Glomerular visceral epithelial cell (primary cell): ENCODE measurements at regions not wholly inside any gene's neighbourhood (a gene's known extent, or its start where the extent isn't known, plus 50 kb on each side); places are given as distances from the start of the nearest gene placed in this dataset.
"Not testable (repeated sequence)": the region's sequence is repeated elsewhere in the genome, so short reads cannot be mapped to it uniquely, and the experiment has no call there.

ENCODE experiments used
- DNase-seq: peaks from one replicate; pipeline ENCODE4 v3.0.0-alpha.2; 2016; ENCODE audit errors: extremely low spot score

- no peak for DNase-seq
Observed at GRCh38 chr10:106078895-106079576, 1085.5 kb downstream of the SORCS1 start.

- no peak for DNase-seq
Observed at GRCh38 chr10:106076496-106076895, 1088.0 kb downstream of the SORCS1 start.

GRCh38 chr10:106053061-106053460 is 1111.4 kb downstream of the SORCS1 start:
- no peak for DNase-seq

- DNase-seq: no peak
Observed at GRCh38 chr10:106044503-106044902, 1120.0 kb downstream of the SORCS1 start.

GRCh38 chr10:106043863-106044262 is 1120.6 kb downstream of the SORCS1 start:
- DNase-seq: no peak

- no peak for DNase-seq
Observed at GRCh38 chr10:106038246-106038645, 1126.3 kb downstream of the SORCS1 start.

GRCh38 chr10:106033065-106033464 is 1131.4 kb downstream of the SORCS1 start:
- no peak for DNase-seq

- DNase-seq: no peak
Observed at GRCh38 chr10:106032450-106033002, 1132.0 kb downstream of the SORCS1 start.

- DNase-seq: no peak
Observed at GRCh38 chr10:106027240-106027639, 1137.3 kb downstream of the SORCS1 start.

GRCh38 chr10:106025208-106025811 is 1139.2 kb downstream of the SORCS1 start:
- no peak for DNase-seq

GRCh38 chr10:106023329-106023728 is 1141.2 kb downstream of the SORCS1 start:
- no peak for DNase-seq

- DNase-seq: not testable (repeated sequence)
Observed at GRCh38 chr10:106019559-106019958, 1144.9 kb downstream of the SORCS1 start.

GRCh38 chr10:106015369-106016199 is 1148.9 kb downstream of the SORCS1 start:
- not testable (repeated sequence) for DNase-seq

- DNase-seq: no peak
Observed at GRCh38 chr10:106011250-106011649, 1153.3 kb downstream of the SORCS1 start.

GRCh38 chr10:106000721-106001120 is 1163.8 kb downstream of the SORCS1 start:
- DNase-seq: no peak

GRCh38 chr10:105993609-105994008 is 1170.9 kb downstream of the SORCS1 start:
- DNase-seq: no peak

- DNase-seq: no peak
Observed at GRCh38 chr10:105992928-105993327, 1171.6 kb downstream of the SORCS1 start.

GRCh38 chr10:105990529-105990928 is 1174.0 kb downstream of the SORCS1 start:
- no peak for DNase-seq

- no peak for DNase-seq
Observed at GRCh38 chr10:105989995-105990394, 1174.5 kb downstream of the SORCS1 start.

- no peak for DNase-seq
Observed at GRCh38 chr10:105988848-105989247, 1175.7 kb downstream of the SORCS1 start.

GRCh38 chr10:105986912-105987635 is 1177.4 kb downstream of the SORCS1 start:
- DNase-seq: no peak

GRCh38 chr10:105986486-105986885 is 1178.0 kb downstream of the SORCS1 start:
- DNase-seq: no peak
